GM18858 (cell line): ENCODE measurements at regions not wholly inside any gene's neighbourhood (a gene's known extent, or its start where the extent isn't known, plus 50 kb on each side); places are given as distances from the start of the nearest gene placed in this dataset.
"Not testable (repeated sequence)": the region's sequence is repeated elsewhere in the genome, so short reads cannot be mapped to it uniquely, and the experiment has no call there.

Experiments used
- ATAC-seq: cut with Tn5 transposase; IDR thresholded peaks from one replicate; pipeline ENCODE4 v1.9.1; 2021; ENCODE audit not compliant: unreplicated experiment

DNA sequence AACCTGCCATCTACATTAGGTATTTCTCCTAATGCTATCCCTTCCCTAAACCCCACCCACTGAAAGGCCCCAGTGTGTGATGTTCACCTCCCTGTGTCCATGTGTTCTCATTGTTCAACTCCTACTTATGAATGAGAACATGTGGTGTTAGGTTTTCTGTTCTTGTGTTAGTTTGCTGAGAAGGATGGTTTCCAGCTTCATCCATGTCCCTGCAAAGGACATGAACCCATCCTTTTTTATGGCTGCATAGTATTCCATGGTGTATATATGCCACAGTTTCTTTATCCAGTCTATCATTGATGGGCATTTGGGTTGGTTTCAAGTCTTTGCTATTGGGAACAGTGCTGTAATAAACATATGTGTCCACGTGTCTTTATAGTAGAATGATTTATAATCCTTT lies 149.2 kb downstream of the PCDH7 start:
- not testable (repeated sequence) for ATAC-seq

GRCh38 chr4:30870513-30870912 lies 150.3 kb downstream of the PCDH7 start:
- no peak for ATAC-seq

DNA sequence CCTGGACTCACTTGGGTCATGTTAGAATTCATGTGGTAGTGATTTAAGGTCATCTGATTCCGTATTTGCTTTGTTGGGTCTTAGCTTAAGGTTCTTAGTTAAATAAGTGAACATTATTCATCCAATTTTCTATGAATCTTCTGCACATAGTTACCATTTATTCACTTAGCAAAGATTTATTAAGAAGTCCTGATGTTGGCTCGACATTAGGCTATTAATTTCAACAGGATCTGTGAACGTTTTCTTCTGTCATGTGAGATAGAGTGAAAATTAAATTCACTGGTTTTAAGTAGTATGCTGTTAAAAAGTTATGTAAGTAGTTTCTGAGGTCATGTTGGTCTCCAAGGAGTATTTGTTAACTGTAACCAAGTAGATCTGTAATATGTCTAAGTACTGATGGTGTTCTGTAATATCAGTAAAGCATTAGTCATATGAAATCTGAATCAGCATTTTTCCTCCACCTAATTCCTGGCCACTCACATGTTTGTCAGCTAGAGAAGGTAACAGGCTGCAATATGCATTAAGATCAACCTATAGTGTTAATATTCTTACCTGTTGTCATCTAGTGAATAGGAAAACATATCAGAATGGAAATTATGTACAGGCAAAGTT lies 155.6 kb downstream of the PCDH7 start:
- ATAC-seq: no peak

GRCh38 chr4:30879855-30880598 lies 159.9 kb downstream of the PCDH7 start:
- ATAC-seq: no peak

- no peak for ATAC-seq
Observed at GRCh38 chr4:30881985-30882384, 161.8 kb downstream of the PCDH7 start.

DNA sequence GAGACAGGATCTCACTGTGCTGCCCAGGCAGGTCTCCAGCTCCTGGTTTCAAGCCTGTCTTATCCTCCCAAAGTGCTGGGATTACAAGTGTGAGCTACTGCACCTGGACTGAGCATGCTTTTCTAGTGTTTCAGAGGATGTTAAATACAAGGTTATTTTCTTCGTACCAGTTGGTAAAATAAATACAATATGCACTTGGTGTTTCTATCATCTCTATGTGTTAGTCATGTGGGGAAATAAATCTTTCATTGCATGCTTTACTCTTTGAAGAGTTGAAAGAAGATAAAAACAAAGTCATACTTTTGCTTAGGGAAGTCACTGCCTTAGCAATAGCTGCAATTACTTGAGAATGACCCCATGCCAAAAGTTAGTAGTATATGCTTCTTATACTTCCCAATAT lies 162.3 kb downstream of the PCDH7 start:
- ATAC-seq: no peak

GRCh38 chr4:30882995-30883675 lies 163.0 kb downstream of the PCDH7 start:
- ATAC-seq: no peak

GRCh38 chr4:30901461-30902451 lies 181.6 kb downstream of the PCDH7 start:
- no peak for ATAC-seq

DNA sequence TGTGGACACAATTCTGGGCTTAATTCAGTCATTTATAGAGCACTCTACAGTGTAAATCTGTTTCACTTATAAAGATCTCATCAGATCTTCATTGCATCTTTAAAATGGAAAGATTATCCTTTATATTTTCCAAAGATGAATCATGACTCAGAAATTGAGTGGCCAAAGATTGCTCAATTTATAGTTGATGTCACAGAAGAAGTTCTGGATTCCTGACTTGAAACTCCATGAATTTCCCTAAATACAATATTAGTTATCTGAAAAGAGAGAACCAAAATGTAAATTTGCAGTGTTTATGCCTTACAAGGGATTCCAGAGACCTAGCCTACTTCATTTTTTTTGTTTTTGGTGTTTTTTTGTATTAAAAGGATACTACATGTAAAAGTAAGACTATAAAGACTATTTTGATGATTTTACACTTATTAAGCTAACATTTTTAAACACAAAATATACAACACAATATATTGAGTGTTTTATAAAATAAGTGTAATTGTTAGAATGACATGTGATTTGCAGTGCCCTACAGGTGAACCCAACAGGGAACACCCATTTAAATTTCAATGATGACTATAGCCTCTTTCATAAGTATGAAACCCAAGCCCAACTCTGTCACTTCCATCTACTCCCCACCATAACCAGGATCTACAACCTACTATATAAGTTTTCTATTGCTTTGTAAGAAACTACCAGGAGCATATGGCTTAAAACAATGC lies 183.5 kb downstream of the PCDH7 start:
- ATAC-seq: no peak

GRCh38 chr4:30904215-30904555 lies 184.0 kb downstream of the PCDH7 start:
- no peak for ATAC-seq

- ATAC-seq: no peak
Observed at GRCh38 chr4:30904588-30904987, 184.4 kb downstream of the PCDH7 start.

GRCh38 chr4:30912098-30912714 lies 192.0 kb downstream of the PCDH7 start:
- ATAC-seq: no peak

DNA sequence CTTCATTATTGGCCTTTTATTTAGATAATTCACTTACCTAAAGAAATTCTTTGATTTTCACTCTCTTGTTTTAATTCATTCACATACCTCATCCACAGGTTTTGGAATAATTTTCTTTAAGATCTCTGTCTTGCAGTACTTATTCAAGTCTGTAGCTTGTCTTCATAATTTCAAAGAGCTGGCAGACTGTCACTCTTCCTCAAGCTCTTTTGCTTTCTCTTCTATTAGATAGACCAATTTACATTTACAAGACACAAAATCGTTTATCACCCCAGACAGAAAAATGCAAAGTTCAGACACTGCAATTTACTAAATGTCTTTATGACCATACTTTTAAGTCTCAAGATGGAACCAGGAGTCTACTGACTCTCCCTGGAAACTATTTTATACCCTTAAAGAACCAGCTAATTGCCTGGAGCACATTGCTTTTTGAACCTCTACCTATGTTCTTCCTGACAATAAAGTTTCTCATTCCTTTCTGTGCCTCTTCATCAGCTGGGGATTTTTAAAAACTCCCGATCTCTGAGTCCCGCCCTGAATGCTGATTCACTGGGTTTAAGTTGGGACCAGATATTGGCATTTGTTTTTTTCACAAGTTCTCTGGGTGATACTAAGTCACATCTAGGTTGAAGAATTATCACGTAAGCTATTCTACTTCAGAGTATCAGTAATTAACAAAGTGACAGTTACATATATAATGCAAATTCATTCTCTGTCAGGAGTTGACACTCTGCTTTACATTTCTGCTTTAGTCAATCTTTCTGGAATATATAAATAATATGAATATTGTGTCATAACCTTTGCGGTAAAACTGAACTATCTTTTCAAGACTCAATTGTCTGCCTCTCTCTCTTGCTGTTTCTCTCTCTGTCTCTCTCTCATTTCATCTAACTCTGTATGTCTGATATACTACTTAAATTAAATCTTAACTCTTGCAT lies 196.4 kb downstream of the PCDH7 start:
- ATAC-seq: no peak

DNA sequence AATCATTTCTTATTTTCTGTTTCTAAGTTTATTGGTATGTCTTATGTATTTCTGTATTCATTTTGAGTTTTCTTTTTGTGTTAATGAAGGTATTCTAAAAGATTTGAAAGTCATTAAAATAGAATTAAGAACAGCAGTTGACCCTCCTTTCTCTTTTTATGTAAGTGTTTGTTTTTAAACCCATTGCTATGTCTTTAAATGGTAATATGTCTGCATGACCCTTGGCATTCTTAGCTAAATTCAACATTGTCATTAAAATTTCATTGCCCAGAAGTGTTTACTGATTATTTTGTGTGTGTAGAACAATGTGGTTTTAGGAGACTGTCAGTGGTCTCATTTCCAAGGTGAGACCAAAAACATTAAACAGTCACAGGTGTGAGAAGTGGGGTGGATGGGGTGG lies 197.8 kb downstream of the PCDH7 start:
- no peak for ATAC-seq

- no peak for ATAC-seq
Observed at GRCh38 chr4:30919458-30919857, 199.3 kb downstream of the PCDH7 start.

- ATAC-seq: no peak
Observed at GRCh38 chr4:30920043-30920442, 199.9 kb downstream of the PCDH7 start.

DNA sequence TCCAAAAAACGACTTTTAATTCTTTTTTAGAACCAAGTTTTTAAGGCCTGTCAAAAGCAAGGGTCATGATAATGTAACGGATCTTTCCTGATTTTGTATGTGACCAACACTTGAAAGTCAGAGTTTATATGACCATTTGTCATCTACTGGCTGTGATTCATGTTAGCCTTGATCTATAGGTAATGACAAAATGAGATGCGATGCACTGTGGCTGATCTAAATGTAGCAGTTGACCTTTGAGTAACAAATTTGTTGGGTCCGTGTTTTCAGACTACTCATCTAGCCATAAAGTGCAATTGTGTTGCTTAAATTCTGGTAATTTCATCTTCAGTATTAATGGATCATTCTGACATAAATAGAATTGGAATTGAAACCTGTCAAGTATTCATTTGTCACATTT lies 202.5 kb downstream of the PCDH7 start:
- no peak for ATAC-seq

DNA sequence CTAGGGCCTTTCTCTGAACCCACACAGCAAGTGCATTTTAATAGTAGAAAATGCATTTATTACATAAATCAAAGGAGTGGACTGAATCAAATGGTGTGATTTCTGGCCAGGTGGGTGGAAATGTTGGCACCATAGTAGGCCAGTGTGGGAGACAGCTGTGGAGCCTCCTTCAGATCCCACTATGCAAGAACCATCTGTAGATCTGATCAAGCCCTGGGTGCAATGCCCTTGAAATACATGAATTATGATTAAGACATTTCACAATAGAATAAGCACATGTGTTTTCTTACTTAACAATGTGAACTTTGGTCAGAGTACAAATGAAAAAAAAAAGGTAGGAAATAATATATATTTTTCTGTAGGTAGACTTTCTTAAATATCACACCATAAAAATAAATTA lies 204.3 kb downstream of the PCDH7 start:
- no peak for ATAC-seq

GRCh38 chr4:30929649-30930048 lies 209.5 kb downstream of the PCDH7 start:
- ATAC-seq: no peak
